ENCODE measurements at regions not wholly inside any gene's neighbourhood (a gene's known extent, or its start where the extent isn't known, plus 50 kb on each side); places are given as distances from the start of the nearest gene placed in this dataset.

GRCh38 chr12:87272851-87273250 is 756.4 kb downstream of the C12orf50 start:
- TF ChIP-seq YY1 (IDR thresholded peaks at IDR 0.05; ENCODE audit: insufficient read depth, insufficient read length): no peak
- TF ChIP-seq ZNF274 (IDR thresholded peaks at IDR 0.05; ENCODE audit: low read depth, low read length): no peak
